HG03103 (cell line): ENCODE measurements at regions not wholly inside any gene's neighbourhood (a gene's known extent, or its start where the extent isn't known, plus 50 kb on each side); places are given as distances from the start of the nearest gene placed in this dataset.

ENCODE experiments used
- ATAC-seq: cut with Tn5 transposase; IDR thresholded peaks from one replicate; pipeline ENCODE4 v1.9.1; 2021; ENCODE audit warnings: low read depth; ENCODE audit not compliant: unreplicated experiment

GRCh38 chr13:53200498-53201453 is 172.2 kb downstream of the OLFM4 start:
- ATAC-seq = no peak

- ATAC-seq = no peak
These were observed 173.0 kb downstream of the OLFM4 start for GRCh38 chr13:53201454-53202225.

GRCh38 chr13:53204598-53204997 is 176.0 kb downstream of the OLFM4 start:
- no peak for ATAC-seq

GRCh38 chr13:53206455-53206854 is 177.8 kb downstream of the OLFM4 start:
- ATAC-seq = no peak

GRCh38 chr13:53207556-53207955 is 178.9 kb downstream of the OLFM4 start:
- no peak for ATAC-seq

- no peak for ATAC-seq
These were observed 185.8 kb downstream of the OLFM4 start for GRCh38 chr13:53214433-53214832.

- no peak for ATAC-seq
These were observed 186.9 kb downstream of the OLFM4 start for GRCh38 chr13:53215563-53215962.

- no peak for ATAC-seq
These were observed 188.2 kb downstream of the OLFM4 start for GRCh38 chr13:53216773-53217172.

- no peak for ATAC-seq
These were observed 188.6 kb downstream of the OLFM4 start for GRCh38 chr13:53217194-53217593.

- ATAC-seq = no peak
These were observed 191.4 kb downstream of the OLFM4 start for GRCh38 chr13:53220038-53220437.

- no peak for ATAC-seq
These were observed 209.1 kb downstream of the OLFM4 start for GRCh38 chr13:53237696-53238095.

- ATAC-seq = no peak
These were observed 209.6 kb downstream of the OLFM4 start for GRCh38 chr13:53238261-53238660.

GRCh38 chr13:53240401-53241025 is 211.9 kb downstream of the OLFM4 start:
- no peak for ATAC-seq

- no peak for ATAC-seq
These were observed 213.3 kb downstream of the OLFM4 start for GRCh38 chr13:53241891-53242348.

- ATAC-seq = no peak
These were observed 220.6 kb downstream of the OLFM4 start for GRCh38 chr13:53249236-53249635.

- ATAC-seq = peak; percentile 83
These were observed 221.8 kb downstream of the OLFM4 start for GRCh38 chr13:53250272-53250875.

- no peak for ATAC-seq
These were observed 222.4 kb downstream of the OLFM4 start for GRCh38 chr13:53250977-53251376.

GRCh38 chr13:53254500-53254899 is 225.9 kb downstream of the OLFM4 start:
- no peak for ATAC-seq

GRCh38 chr13:53255795-53256194 is 227.2 kb downstream of the OLFM4 start:
- no peak for ATAC-seq

- no peak for ATAC-seq
These were observed 232.0 kb downstream of the OLFM4 start for GRCh38 chr13:53260594-53260993.
